ENCODE measurements at regions not wholly inside any gene's neighbourhood (a gene's known extent, or its start where the extent isn't known, plus 50 kb on each side); places are given as distances from the start of the nearest gene placed in this dataset.

- TF ChIP-seq CTCF (IDR thresholded peaks at IDR 0.05) (no peak), POLR2A (IDR thresholded peaks at IDR 0.05) (no peak)
These were observed 114.8 kb downstream of the SNAPC1 start for GRCh38 chr14:61877035-61877390.
